Activated CD4-positive, alpha-beta memory T cell treated with anti-CD3 and anti-CD28 coated beads, Interleukin-2, amount 10 ng/mL, durations not matched to agents 7 days and 5 days (primary cell): ENCODE measurements at regions not wholly inside any gene's neighbourhood (a gene's known extent, or its start where the extent isn't known, plus 50 kb on each side); places are given as distances from the start of the nearest gene placed in this dataset.

Source experiments
- CTCF ChIA-PET: fragments of 350-600 bp; sonication (Branson Sonifier 250); formaldehyde crosslinking; loops from one replicate; lab custom pipeline; 2021; ENCODE audit warnings: antibody characterized with exemption, inconsistent platforms; lab: Charles Lee
- POLR2A ChIA-PET: fragments of 350-600 bp; sonication (Branson Sonifier 250); formaldehyde crosslinking; loops from one replicate; lab custom pipeline; 2021; ENCODE audit warnings: antibody characterized with exemption; lab: Charles Lee
- DNase-seq: peaks from one replicate; pipeline ENCODE4 v3.0.0-alpha.2; 2020
- H3K27ac Mint-ChIP-seq: one replicate; pipeline ENCODE4 v1.8.0; 2021; ENCODE audit warnings: mild to moderate bottlenecking, mixed read lengths
- H3K27me3 Mint-ChIP-seq: one replicate; pipeline ENCODE4 v1.8.0; 2021; ENCODE audit warnings: mixed read lengths
- H3K36me3 Mint-ChIP-seq: one replicate; pipeline ENCODE4 v1.8.0; 2021; ENCODE audit warnings: low read depth, mixed read lengths
- H3K4me1 Mint-ChIP-seq: one replicate; pipeline ENCODE4 v1.8.0; 2021; ENCODE audit warnings: mixed read lengths
- H3K4me3 Mint-ChIP-seq: one replicate; pipeline ENCODE4 v1.8.0; 2021; ENCODE audit warnings: mild to moderate bottlenecking, mixed read lengths
- H3K9me3 Mint-ChIP-seq: one replicate; pipeline ENCODE4 v1.8.0; 2021; ENCODE audit warnings: mixed read lengths

- no peak for DNase-seq
- CTCF ChIA-PET, result no interaction called here
- no peaks in the 10 kb centered on the region for H3K4me1 Mint-ChIP-seq
These were observed 141.3 kb downstream of the KLHL28 start for GRCh38 chr14:44820230-44820964.

GRCh38 chr14:44814196-44814595, 147.6 kb downstream of the KLHL28 start:
- Mint-ChIP-seq H3K9me3 (no peaks in the 10 kb centered on the region), H3K27me3 (peaks cover 16% of the 10 kb centered on the region), H3K36me3 (no peaks in the 10 kb centered on the region), H3K27ac (no peak overlapping the region), H3K4me3 (no peak overlapping the region), H3K4me1 (no peaks in the 10 kb centered on the region)
- no peak for DNase-seq
- ChIA-PET POLR2A (no interaction called here), CTCF (no interaction called here)

More at GRCh38 chr14:44820230-44820964, 141.3 kb downstream of the KLHL28 start:
- no peak overlapping the region for H3K4me3 Mint-ChIP-seq
- no peaks in the 10 kb centered on the region for H3K36me3 Mint-ChIP-seq
- H3K27ac Mint-ChIP-seq, result no peak overlapping the region
- no peaks in the 10 kb centered on the region for H3K9me3 Mint-ChIP-seq
- peaks cover 5% of the 10 kb centered on the region for H3K27me3 Mint-ChIP-seq
- POLR2A ChIA-PET, result no interaction called here

GRCh38 chr14:44812672-44813071, 149.1 kb downstream of the KLHL28 start:
- POLR2A ChIA-PET, result no interaction called here
- Mint-ChIP-seq H3K9me3 (no peaks in the 10 kb centered on the region), H3K27me3 (peaks cover 15% of the 10 kb centered on the region), H3K27ac (no peak overlapping the region), H3K4me1 (no peaks in the 10 kb centered on the region), H3K4me3 (no peak overlapping the region), H3K36me3 (no peaks in the 10 kb centered on the region)
- CTCF ChIA-PET, result no interaction called here
- DNase-seq, result no peak

GRCh38 chr14:44804391-44804790, 157.4 kb downstream of the KLHL28 start:
- Mint-ChIP-seq H3K4me3 (no peak overlapping the region), H3K4me1 (no peaks in the 10 kb centered on the region), H3K27ac (no peak overlapping the region), H3K9me3 (no peaks in the 10 kb centered on the region), H3K27me3 (peaks cover 2% of the 10 kb centered on the region), H3K36me3 (no peaks in the 10 kb centered on the region)
- CTCF ChIA-PET, result interaction anchor here (0.8 kb wide), 1 partner anchor 1329 kb away, joined by 3 read pairs; no protein-coding TSS in a partner anchor
- DNase-seq, result no peak
- POLR2A ChIA-PET, result no interaction called here

GRCh38 chr14:44803239-44803905, 158.4 kb downstream of the KLHL28 start:
- POLR2A ChIA-PET, result no interaction called here
- DNase-seq, result no peak
- Mint-ChIP-seq H3K4me1 (no peaks in the 10 kb centered on the region), H3K27ac (no peak overlapping the region), H3K4me3 (no peak overlapping the region), H3K27me3 (peaks cover 2% of the 10 kb centered on the region), H3K36me3 (no peaks in the 10 kb centered on the region), H3K9me3 (peaks cover 3% of the 10 kb centered on the region)
- CTCF ChIA-PET, result no interaction called here

GRCh38 chr14:44798386-44799242, 163.1 kb downstream of the KLHL28 start:
- H3K4me3 Mint-ChIP-seq, result no peak overlapping the region
- H3K27me3 Mint-ChIP-seq, result peaks cover 2% of the 10 kb centered on the region
- ChIA-PET CTCF (no interaction called here), POLR2A (interaction anchor here (0.6 kb wide), 1 partner anchor 439 kb away, joined by 3 read pairs; no protein-coding TSS in a partner anchor)
- no peak overlapping the region for H3K27ac Mint-ChIP-seq
- no peak for DNase-seq
- H3K9me3 Mint-ChIP-seq, result peaks cover 3% of the 10 kb centered on the region
- no peaks in the 10 kb centered on the region for H3K4me1 Mint-ChIP-seq
- H3K36me3 Mint-ChIP-seq, result no peaks in the 10 kb centered on the region

GRCh38 chr14:44795725-44796124, 166.0 kb downstream of the KLHL28 start:
- H3K9me3 Mint-ChIP-seq, result peaks cover 3% of the 10 kb centered on the region
- no peak for DNase-seq
- H3K4me1 Mint-ChIP-seq, result no peaks in the 10 kb centered on the region
- ChIA-PET POLR2A (no interaction called here), CTCF (no interaction called here)
- no peak overlapping the region for H3K4me3 Mint-ChIP-seq
- H3K27me3 Mint-ChIP-seq, result no peaks in the 10 kb centered on the region
- H3K27ac Mint-ChIP-seq, result no peak overlapping the region
- no peaks in the 10 kb centered on the region for H3K36me3 Mint-ChIP-seq

GRCh38 chr14:44791730-44792129, 170.0 kb downstream of the KLHL28 start:
- Mint-ChIP-seq H3K27me3 (peaks cover 5% of the 10 kb centered on the region), H3K27ac (no peak overlapping the region), H3K9me3 (no peaks in the 10 kb centered on the region), H3K4me1 (no peaks in the 10 kb centered on the region), H3K36me3 (no peaks in the 10 kb centered on the region), H3K4me3 (no peak overlapping the region)
- no peak for DNase-seq
- ChIA-PET POLR2A (no interaction called here), CTCF (no interaction called here)

GRCh38 chr14:44788612-44789011, 173.1 kb downstream of the KLHL28 start:
- no peaks in the 10 kb centered on the region for H3K36me3 Mint-ChIP-seq
- no peaks in the 10 kb centered on the region for H3K4me1 Mint-ChIP-seq
- CTCF ChIA-PET, result no interaction called here
- no peaks in the 10 kb centered on the region for H3K9me3 Mint-ChIP-seq
- POLR2A ChIA-PET, result no interaction called here
- peaks cover 5% of the 10 kb centered on the region for H3K27me3 Mint-ChIP-seq
- H3K27ac Mint-ChIP-seq, result no peak overlapping the region
- no peak overlapping the region for H3K4me3 Mint-ChIP-seq
- no peak for DNase-seq

GRCh38 chr14:44785096-44785495, 176.7 kb downstream of the KLHL28 start:
- no peak for DNase-seq
- no peak overlapping the region for H3K27ac Mint-ChIP-seq
- CTCF ChIA-PET, result no interaction called here
- H3K27me3 Mint-ChIP-seq, result peaks cover 5% of the 10 kb centered on the region
- H3K4me3 Mint-ChIP-seq, result no peak overlapping the region
- H3K36me3 Mint-ChIP-seq, result no peaks in the 10 kb centered on the region
- POLR2A ChIA-PET, result no interaction called here
- H3K4me1 Mint-ChIP-seq, result no peaks in the 10 kb centered on the region
- H3K9me3 Mint-ChIP-seq, result no peaks in the 10 kb centered on the region

GRCh38 chr14:44783901-44784300, 177.8 kb downstream of the KLHL28 start:
- no peak for DNase-seq
- Mint-ChIP-seq H3K9me3 (no peaks in the 10 kb centered on the region), H3K27ac (no peak overlapping the region), H3K4me1 (no peaks in the 10 kb centered on the region), H3K4me3 (no peak overlapping the region), H3K27me3 (peaks cover 5% of the 10 kb centered on the region), H3K36me3 (no peaks in the 10 kb centered on the region)
- CTCF ChIA-PET, result no interaction called here
- POLR2A ChIA-PET, result no interaction called here

GRCh38 chr14:44782775-44783238, 178.9 kb downstream of the KLHL28 start:
- DNase-seq, result no peak
- H3K27me3 Mint-ChIP-seq, result peaks cover 5% of the 10 kb centered on the region
- H3K9me3 Mint-ChIP-seq, result no peaks in the 10 kb centered on the region
- H3K4me3 Mint-ChIP-seq, result no peak overlapping the region
- ChIA-PET POLR2A (no interaction called here), CTCF (no interaction called here)
- no peak overlapping the region for H3K27ac Mint-ChIP-seq
- H3K4me1 Mint-ChIP-seq, result no peaks in the 10 kb centered on the region
- H3K36me3 Mint-ChIP-seq, result no peaks in the 10 kb centered on the region

GRCh38 chr14:44780989-44781388, 180.8 kb downstream of the KLHL28 start:
- Mint-ChIP-seq H3K36me3 (no peaks in the 10 kb centered on the region), H3K27me3 (no peaks in the 10 kb centered on the region), H3K4me1 (no peaks in the 10 kb centered on the region), H3K4me3 (no peak overlapping the region), H3K9me3 (no peaks in the 10 kb centered on the region), H3K27ac (no peak overlapping the region)
- ChIA-PET CTCF (no interaction called here), POLR2A (no interaction called here)
- DNase-seq, result no peak
